Adrenal gland (tissue), 9 donors: ENCODE measurements at regions not wholly inside any gene's neighbourhood (a gene's known extent, or its start where the extent isn't known, plus 50 kb on each side); places are given as distances from the start of the nearest gene placed in this dataset.

Source experiments
- DNase-seq, 7 donors: peaks; one replicate each; pipeline ENCODE4 v3.0.0-alpha.2; 2019 to 2020
- H3K27ac ChIP-seq, 5 donors: fragments of 200-600 bp; sonication (generic) in 4 of 5; 1 replicate in 3 of 5; 2 replicates in 2 of 5; pipeline versions ENCODE4 v1.5.1 to v1.8.0; 2016 to 2020; ENCODE audit warnings: mild to moderate bottlenecking in 1 of 5
- H3K27me3 ChIP-seq: fragments of 200-600 bp; 2 replicates; pipeline ENCODE4 v1.8.0; 2021
- H3K36me3 ChIP-seq, 2 donors: fragments of 200-600 bp; replicated peaks in 1 of 2; 1 replicate in 1 of 2; 2 replicates in 1 of 2; pipeline versions ENCODE4 v1.5.1 to v1.8.0; 2018 to 2022
- H3K4me1 ChIP-seq, 2 donors: fragments of 200-600 bp; replicated peaks in 1 of 2; 1 replicate in 1 of 2; 2 replicates in 1 of 2; pipeline versions ENCODE4 v1.5.1 to v1.8.0; 2018 to 2021
- H3K4me3 ChIP-seq, 4 donors: fragments of 200-600 bp; sonication (generic) in 3 of 4; one replicate each; pipeline ENCODE4 v1.5.1; 2016 to 2018
- H3K9me3 ChIP-seq, 3 donors: fragments of 200-600 bp; sonication (generic) in 1 of 3; replicated peaks in 1 of 3; 1 replicate in 2 of 3; 2 replicates in 1 of 3; pipeline versions ENCODE4 v1.5.1 to v1.8.0; 2016 to 2021
- POLR2A ChIP-seq, 2 donors: fragments of 450-650 bp; IDR thresholded peaks; one replicate each; pipeline ENCODE4 v1.6.1; 2017; ENCODE audit warnings: antibody characterized with exemption in 2 of 2, mild to moderate bottlenecking in 2 of 2, moderate library complexity in 1 of 2
- WGBS, 4 donors: extraction: QIAGEN DNeasy Blood & Tissue Kit in 2 of 4; methylation state at CpG; one replicate each; pipeline versions ENCODE4 v1.1.5 to v1.1.7; 2013 to 2017; 5-methylcytosine and 5-hydroxymethylcytosine counted together
- intact Hi-C, 2 donors: fragments of 100-400 bp; cut with DNase I; formaldehyde crosslinking; loops; one replicate each; pipeline versions ENCODE4 v1.14.1 to v1.15.0; 2022 to 2023
- TF ChIP-seq, protein P1 (sequence below), 6 experiments: fragments of 450-650 bp in 4 of 6; fragments of 200-600 bp in 2 of 6; sonication (generic) in 1 of 6; IDR thresholded peaks; 1 replicate in 5 of 6; 2 replicates in 1 of 6; pipeline versions ENCODE4 v1.5.1 to v1.8.0; 2016 to 2021; ENCODE audit warnings: antibody characterized with exemption in 6 of 6, mild to moderate bottlenecking in 2 of 6, moderate library complexity in 1 of 6
- donor health status: healthy with polysubstance abuse.
- donor health status: Bipolar disorder and iron deficiency.
- donor health status: DM: yes; HTN: yes; CAD: no.
- donor health status: DM: no; HTN: no; CAD: no.
- donor health status: DM: no; HTN: no; CAD: no.

DNA sequence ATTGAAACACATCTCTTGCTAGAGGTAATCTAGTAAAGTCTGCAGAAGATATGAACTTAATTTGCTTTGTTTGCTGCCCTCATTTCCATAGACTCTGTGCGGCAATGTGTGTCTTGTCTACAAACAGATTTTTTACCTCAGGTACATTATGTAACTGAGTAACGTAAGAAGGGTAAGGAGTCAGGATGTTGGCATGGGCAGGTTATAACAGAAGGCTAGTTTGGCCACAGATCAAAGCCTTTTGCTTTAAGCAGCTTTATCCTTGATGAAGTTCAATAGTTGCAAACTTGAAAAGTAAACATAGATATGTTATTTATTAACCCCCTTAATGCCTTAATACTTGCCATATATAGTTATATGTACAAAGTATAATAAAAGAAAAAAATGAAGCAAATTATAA is 391.6 kb upstream of the FKBP1C start:
- Histone ChIP-seq H3K27ac (no peak overlapping the region), H3K27me3 (no peaks in the 10 kb centered on the region), H3K36me3 (no peaks in the 10 kb centered on the region), H3K9me3 (no peaks in the 10 kb centered on the region), H3K4me1 (no peaks in the 10 kb centered on the region), H3K4me3 (no peak overlapping the region)
- no peak for DNase-seq
- 60 to 80% (median 69%) methylated on average over 2 of the region's 2 CpGs for WGBS, 4 donors
- intact Hi-C loops: no loop called here
- TF ChIP-seq, protein P1, sequence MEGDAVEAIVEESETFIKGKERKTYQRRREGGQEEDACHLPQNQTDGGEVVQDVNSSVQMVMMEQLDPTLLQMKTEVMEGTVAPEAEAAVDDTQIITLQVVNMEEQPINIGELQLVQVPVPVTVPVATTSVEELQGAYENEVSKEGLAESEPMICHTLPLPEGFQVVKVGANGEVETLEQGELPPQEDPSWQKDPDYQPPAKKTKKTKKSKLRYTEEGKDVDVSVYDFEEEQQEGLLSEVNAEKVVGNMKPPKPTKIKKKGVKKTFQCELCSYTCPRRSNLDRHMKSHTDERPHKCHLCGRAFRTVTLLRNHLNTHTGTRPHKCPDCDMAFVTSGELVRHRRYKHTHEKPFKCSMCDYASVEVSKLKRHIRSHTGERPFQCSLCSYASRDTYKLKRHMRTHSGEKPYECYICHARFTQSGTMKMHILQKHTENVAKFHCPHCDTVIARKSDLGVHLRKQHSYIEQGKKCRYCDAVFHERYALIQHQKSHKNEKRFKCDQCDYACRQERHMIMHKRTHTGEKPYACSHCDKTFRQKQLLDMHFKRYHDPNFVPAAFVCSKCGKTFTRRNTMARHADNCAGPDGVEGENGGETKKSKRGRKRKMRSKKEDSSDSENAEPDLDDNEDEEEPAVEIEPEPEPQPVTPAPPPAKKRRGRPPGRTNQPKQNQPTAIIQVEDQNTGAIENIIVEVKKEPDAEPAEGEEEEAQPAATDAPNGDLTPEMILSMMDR (IDR thresholded peaks at IDR 0.05): no peak
- TF ChIP-seq POLR2A (IDR thresholded peaks at IDR 0.05): no peak

GRCh38 chr6:62808565-62809293 is 402.5 kb upstream of the FKBP1C start:
- no peaks in the 10 kb centered on the region for H3K36me3 ChIP-seq
- no peak overlapping the region for H3K27ac ChIP-seq
- H3K27me3 ChIP-seq: no peaks in the 10 kb centered on the region
- intact Hi-C loops: no loop called here
- H3K9me3 ChIP-seq: no peaks in the 10 kb centered on the region
- WGBS, 4 donors: 49 to 65% (median 54%) methylated on average over 1 of the region's 1 CpG
- H3K4me3 ChIP-seq: no peak overlapping the region
- no peak for TF ChIP-seq POLR2A (IDR thresholded peaks at IDR 0.05)
- TF ChIP-seq, protein P1 (IDR thresholded peaks at IDR 0.05): no peak
- DNase-seq: no peak
- no peaks in the 10 kb centered on the region for H3K4me1 ChIP-seq

DNA sequence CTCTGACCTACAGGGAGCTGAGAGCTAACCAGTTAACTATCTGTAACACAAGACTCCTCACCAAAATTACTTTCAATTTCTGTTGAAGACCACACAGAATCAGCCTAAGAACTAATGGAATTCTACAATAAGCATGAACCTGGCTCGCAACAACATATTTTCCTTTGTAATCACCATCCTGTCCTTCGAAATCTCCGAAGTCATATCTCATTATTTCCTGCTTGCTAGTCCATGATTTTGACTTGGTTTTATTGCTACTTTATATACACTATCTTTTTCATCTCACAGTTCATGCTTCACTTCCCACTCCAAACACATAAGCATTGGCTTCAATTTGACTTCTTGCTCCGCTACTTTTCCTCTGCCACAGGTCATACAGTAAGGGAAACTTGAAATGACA is 405.8 kb upstream of the FKBP1C start:
- Histone ChIP-seq H3K9me3 (no peaks in the 10 kb centered on the region), H3K36me3 (no peaks in the 10 kb centered on the region), H3K27ac (no peak overlapping the region), H3K4me3 (no peak overlapping the region), H3K4me1 (no peaks in the 10 kb centered on the region), H3K27me3 (no peaks in the 10 kb centered on the region)
- 46 to 70% (median 62%) methylated on average over 4 of the region's 4 CpGs for WGBS, 4 donors
- DNase-seq: no peak
- no peak for TF ChIP-seq POLR2A (IDR thresholded peaks at IDR 0.05)
- TF ChIP-seq, protein P1 (IDR thresholded peaks at IDR 0.05): no peak
- intact Hi-C loops: no loop called here

- Histone ChIP-seq H3K27ac (no peak overlapping the region), H3K4me3 (no peak overlapping the region)
- intact Hi-C loops: no loop called here
Measured at GRCh38 chr6:62803094-62803493, 408.2 kb upstream of the FKBP1C start.

DNA sequence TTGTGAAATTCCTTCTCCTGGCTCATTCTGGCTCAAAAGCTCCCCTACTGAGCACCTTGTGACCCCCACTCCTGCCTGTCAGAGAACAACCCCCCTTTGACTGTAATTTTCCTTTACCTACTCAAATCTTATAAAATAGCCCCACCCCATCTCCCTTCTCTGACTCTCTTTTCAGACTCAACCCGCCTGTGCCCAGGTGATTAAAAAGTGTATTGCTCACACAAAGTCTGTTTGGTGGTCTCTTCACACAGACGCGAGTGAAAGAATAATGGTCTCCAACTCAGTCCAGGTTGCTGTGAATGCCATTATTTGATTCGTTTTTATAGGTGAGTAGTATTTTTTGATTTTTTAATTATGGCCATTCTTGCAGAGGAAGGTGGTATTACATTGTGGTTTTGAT is 414.1 kb upstream of the FKBP1C start:
- H3K9me3 ChIP-seq: no peaks in the 10 kb centered on the region
- H3K4me1 ChIP-seq: no peaks in the 10 kb centered on the region
- H3K36me3 ChIP-seq: no peaks in the 10 kb centered on the region
- no peaks in the 10 kb centered on the region for H3K27me3 ChIP-seq
- WGBS, 4 donors: 53 to 83% (median 63%) methylated on average over 4 of the region's 4 CpGs
- H3K4me3 ChIP-seq: no peak overlapping the region
- DNase-seq: no peak
- no peak overlapping the region for H3K27ac ChIP-seq
- TF ChIP-seq, protein P1 (IDR thresholded peaks at IDR 0.05): no peak
- no peak for TF ChIP-seq POLR2A (IDR thresholded peaks at IDR 0.05)
- intact Hi-C loops: no loop called here

More at GRCh38 chr6:62803094-62803493, 408.2 kb upstream of the FKBP1C start:
- WGBS, 4 donors: 80 to 90% (median 86%) methylated on average over 7 of the region's 7 CpGs
- TF ChIP-seq POLR2A (IDR thresholded peaks at IDR 0.05): no peak
- H3K36me3 ChIP-seq: no peaks in the 10 kb centered on the region
- H3K27me3 ChIP-seq: no peaks in the 10 kb centered on the region
- H3K9me3 ChIP-seq: no peaks in the 10 kb centered on the region
- no peaks in the 10 kb centered on the region for H3K4me1 ChIP-seq
- no peak for DNase-seq
